GM13976 (cell line): ENCODE measurements at regions not wholly inside any gene's neighbourhood (a gene's known extent, or its start where the extent isn't known, plus 50 kb on each side); places are given as distances from the start of the nearest gene placed in this dataset.

ENCODE experiments used
- DNase-seq: peaks from one replicate; pipeline ENCODE4 v3.0.0; 2012; ENCODE audit warnings: low spot score
- in situ Hi-C: fragments of 300-500 bp; cut with MboI; formaldehyde crosslinking; loops from one replicate; pipeline ENCODE4 v1.12.0; 2022; ENCODE audit warnings: low sequenced_read_pairs, mixed read lengths, inconsistent platforms; ENCODE audit not compliant: unreplicated experiment
- TF ChIP-seq, protein P1 (sequence below): IDR thresholded peaks from 2 replicates; pipeline ENCODE4 v1.5.1; 2012; ENCODE audit warnings: borderline replicate concordance, mild to moderate bottlenecking; ENCODE audit not compliant: insufficient read depth; ENCODE audit errors: extremely low read depth, missing control alignments, control extremely low read depth

GRCh38 chr3:88509582-88509981, 359.8 kb downstream of the C3orf38 start:
- in situ Hi-C loops, result no loop called here
- DNase-seq, result peak; percentile 3
- TF ChIP-seq, protein P1, sequence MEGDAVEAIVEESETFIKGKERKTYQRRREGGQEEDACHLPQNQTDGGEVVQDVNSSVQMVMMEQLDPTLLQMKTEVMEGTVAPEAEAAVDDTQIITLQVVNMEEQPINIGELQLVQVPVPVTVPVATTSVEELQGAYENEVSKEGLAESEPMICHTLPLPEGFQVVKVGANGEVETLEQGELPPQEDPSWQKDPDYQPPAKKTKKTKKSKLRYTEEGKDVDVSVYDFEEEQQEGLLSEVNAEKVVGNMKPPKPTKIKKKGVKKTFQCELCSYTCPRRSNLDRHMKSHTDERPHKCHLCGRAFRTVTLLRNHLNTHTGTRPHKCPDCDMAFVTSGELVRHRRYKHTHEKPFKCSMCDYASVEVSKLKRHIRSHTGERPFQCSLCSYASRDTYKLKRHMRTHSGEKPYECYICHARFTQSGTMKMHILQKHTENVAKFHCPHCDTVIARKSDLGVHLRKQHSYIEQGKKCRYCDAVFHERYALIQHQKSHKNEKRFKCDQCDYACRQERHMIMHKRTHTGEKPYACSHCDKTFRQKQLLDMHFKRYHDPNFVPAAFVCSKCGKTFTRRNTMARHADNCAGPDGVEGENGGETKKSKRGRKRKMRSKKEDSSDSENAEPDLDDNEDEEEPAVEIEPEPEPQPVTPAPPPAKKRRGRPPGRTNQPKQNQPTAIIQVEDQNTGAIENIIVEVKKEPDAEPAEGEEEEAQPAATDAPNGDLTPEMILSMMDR, result no peak

DNA sequence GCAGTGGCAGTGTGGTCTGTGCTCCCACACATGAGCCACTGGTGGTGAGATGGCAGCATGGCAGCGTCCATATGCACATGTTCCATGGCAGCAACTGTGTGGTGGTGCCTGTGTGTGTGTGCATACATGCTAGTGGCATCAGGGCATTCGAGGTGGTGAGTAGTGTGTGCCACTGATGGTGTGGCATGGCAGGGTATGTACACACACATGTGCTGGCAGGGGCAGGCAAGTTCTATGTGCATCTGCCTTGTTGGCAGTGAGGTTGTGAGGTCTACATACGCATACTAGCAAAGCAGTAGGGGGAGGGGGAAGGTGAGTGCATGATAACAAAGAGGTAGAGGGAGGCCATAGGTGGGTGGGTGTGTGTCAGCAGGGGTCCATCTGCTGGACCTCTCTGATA, 378.7 kb downstream of the C3orf38 start:
- no peak for DNase-seq
- TF ChIP-seq, protein P1, result no peak
- in situ Hi-C loops, result no loop called here

GRCh38 chr3:88534534-88534933, 384.8 kb downstream of the C3orf38 start:
- no peak for DNase-seq
- TF ChIP-seq, protein P1, result no peak
- in situ Hi-C loops, result no loop called here

DNA sequence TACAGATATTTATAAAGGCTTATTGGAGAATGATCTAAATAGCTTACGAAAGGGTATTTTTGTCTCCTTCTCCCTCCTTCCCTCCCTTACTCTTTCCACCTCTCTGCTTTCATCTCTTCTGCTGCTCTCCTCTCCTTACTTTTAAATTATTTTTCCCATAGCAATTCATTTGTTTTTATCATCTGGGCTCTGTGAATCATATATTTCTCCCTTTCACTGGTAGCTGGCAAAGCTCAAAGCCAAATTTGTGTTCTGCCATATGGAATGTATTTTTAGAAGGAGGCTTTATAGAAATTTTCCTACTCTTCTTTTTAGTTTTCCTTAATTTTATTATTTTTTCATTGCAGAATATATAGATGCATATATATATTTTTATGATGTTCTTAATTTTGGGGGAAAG, 385.8 kb downstream of the C3orf38 start:
- TF ChIP-seq, protein P1, result no peak
- DNase-seq, result no peak
- in situ Hi-C loops, result no loop called here

- TF ChIP-seq, protein P1, result no peak
- in situ Hi-C loops, result no loop called here
- no peak for DNase-seq
Observed at GRCh38 chr3:88542916-88543315, 393.2 kb downstream of the C3orf38 start.

GRCh38 chr3:88572450-88572849, 422.7 kb downstream of the C3orf38 start:
- TF ChIP-seq, protein P1, result no peak
- no peak for DNase-seq
- in situ Hi-C loops, result no loop called here

- no peak for DNase-seq
- TF ChIP-seq, protein P1, result no peak
- in situ Hi-C loops, result no loop called here
Observed at GRCh38 chr3:88573472-88573871, 423.7 kb downstream of the C3orf38 start.
